ENCODE measurements at regions not wholly inside any gene's neighbourhood (a gene's known extent, or its start where the extent isn't known, plus 50 kb on each side); places are given as distances from the start of the nearest gene placed in this dataset.
A peak's percentile ranks its signal among the peaks of the same experiment; 100 is the strongest.

- no peaks in the 10 kb centered on the region for H3K79me2 ChIP-seq
- H3K9me3 ChIP-seq (ENCODE audit: low read depth): no peaks in the 10 kb centered on the region
- TF ChIP-seq EZH2 (IDR thresholded peaks at IDR 0.05; ENCODE audit: borderline replicate concordance): no peak
- TF ChIP-seq EZH2phosphoT487 (IDR thresholded peaks at IDR 0.05; ENCODE audit: low read depth, severe bottlenecking, unreplicated experiment): no peak
- no peak for TF ChIP-seq CTCF (IDR thresholded peaks at IDR 0.05; ENCODE audit: poor library complexity)
- H4K20me1 ChIP-seq (ENCODE audit: insufficient read depth, poor library complexity, severe bottlenecking): no peaks in the 10 kb centered on the region
- no peaks in the 10 kb centered on the region for H3K9me2 ChIP-seq (replicated peaks; ENCODE audit: insufficient read depth)
- H2AFZ ChIP-seq: no peak overlapping the region
- peaks cover 7% of the 10 kb centered on the region for H3K27me3 ChIP-seq
- peaks cover 5% of the 10 kb centered on the region for H3K4me1 ChIP-seq (ENCODE audit: insufficient read depth)
- DNase-seq (ENCODE audit: low spot score): peak; percentile 23
- 44% methylated on average over 22 of the region's 22 CpGs for WGBS (ENCODE audit: low lambda C conversion rate, missing lambda C conversion rate)
- no peak overlapping the region for H3K4me2 ChIP-seq
- no peak overlapping the region for H3K4me3 ChIP-seq
- no peak overlapping the region for H3K27ac ChIP-seq
- H3K36me3 ChIP-seq (replicated peaks; ENCODE audit: insufficient read depth, low read depth): no peaks in the 10 kb centered on the region
Observed at GRCh38 chr5:176725521-176726280, 78.4 kb downstream of the TSPAN17 start.

DNA sequence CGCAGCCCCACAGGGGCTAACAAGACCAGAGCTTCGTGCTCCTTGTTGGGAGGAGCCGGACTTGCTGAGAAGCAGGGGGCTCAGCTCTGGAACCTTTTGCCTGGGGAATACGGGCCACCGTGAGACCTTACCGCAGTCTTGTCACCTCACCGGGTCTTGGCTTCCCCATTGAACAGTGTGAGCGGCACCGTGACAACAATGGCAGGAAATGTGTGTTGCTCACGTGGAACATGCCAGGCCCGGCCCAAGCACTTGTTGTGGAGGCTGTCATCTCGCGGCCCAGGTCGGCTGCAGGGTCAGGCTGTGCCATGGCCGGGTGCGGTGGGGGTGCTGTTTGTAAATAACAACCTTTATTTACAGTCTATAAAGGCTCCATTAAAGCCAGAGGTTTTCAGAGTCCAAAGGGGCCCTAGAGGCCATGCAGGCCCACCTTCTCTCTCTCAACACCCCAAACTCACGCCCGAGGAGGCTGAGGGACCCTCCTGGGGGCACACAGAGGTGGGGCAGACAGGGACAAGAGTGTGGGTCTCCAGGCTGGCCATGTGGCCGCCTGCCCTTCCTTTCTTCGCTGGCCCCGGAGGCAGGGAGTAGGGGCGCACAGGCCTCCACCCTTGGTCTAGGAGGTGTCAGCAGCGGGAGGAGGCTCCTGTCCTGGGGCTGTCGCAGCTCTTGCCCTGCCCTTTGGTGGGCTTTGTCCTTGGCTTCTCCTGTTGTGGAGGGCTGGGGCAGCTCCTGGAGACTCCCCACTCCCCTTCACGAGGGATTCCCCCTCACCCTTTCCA is 79.7 kb downstream of the TSPAN17 start:
- Histone ChIP-seq H3K27ac (no peak overlapping the region), H3K36me3 (replicated peaks; ENCODE audit: insufficient read depth, low read depth) (no peaks in the 10 kb centered on the region), H3K27me3 (peaks cover 7% of the 10 kb centered on the region), H3K4me3 (no peak overlapping the region), H3K4me2 (no peak overlapping the region), H3K9me2 (replicated peaks; ENCODE audit: insufficient read depth) (no peaks in the 10 kb centered on the region), H3K79me2 (no peaks in the 10 kb centered on the region), H2AFZ (no peak overlapping the region), H3K9me3 (ENCODE audit: low read depth) (no peaks in the 10 kb centered on the region), H4K20me1 (ENCODE audit: insufficient read depth, poor library complexity, severe bottlenecking) (no peaks in the 10 kb centered on the region), H3K4me1 (ENCODE audit: insufficient read depth) (peaks cover 5% of the 10 kb centered on the region)
- DNase-seq (ENCODE audit: low spot score): no peak
- no peak for TF ChIP-seq EZH2 (IDR thresholded peaks at IDR 0.05; ENCODE audit: borderline replicate concordance)
- no peak for TF ChIP-seq EZH2phosphoT487 (IDR thresholded peaks at IDR 0.05; ENCODE audit: low read depth, severe bottlenecking, unreplicated experiment)
- no peak for TF ChIP-seq CTCF (IDR thresholded peaks at IDR 0.05; ENCODE audit: poor library complexity)
- WGBS (ENCODE audit: low lambda C conversion rate, missing lambda C conversion rate): 94% methylated on average over 25 of the region's 25 CpGs

DNA sequence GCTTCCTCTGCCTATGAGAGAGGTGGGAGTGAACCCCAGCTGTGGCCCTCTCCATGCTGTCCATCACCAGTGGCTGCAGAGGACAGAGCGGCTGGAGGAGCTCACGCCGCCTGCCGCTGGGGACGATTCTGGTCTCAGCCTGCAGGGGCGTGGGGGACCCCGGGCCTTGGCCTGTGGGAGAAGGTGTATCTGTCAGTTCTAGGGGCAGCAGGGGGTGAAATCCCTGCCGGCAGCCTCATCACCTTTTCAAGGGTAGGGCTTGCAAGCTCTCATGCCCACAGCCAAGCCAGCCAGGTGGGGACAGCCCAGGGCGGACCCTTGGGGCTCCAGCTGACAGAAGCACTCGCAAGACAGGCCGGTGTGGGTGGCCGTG is 80.2 kb downstream of the TSPAN17 start:
- H3K4me1 ChIP-seq (ENCODE audit: insufficient read depth): peaks cover 5% of the 10 kb centered on the region
- H3K4me3 ChIP-seq: no peak overlapping the region
- H3K36me3 ChIP-seq (replicated peaks; ENCODE audit: insufficient read depth, low read depth): no peaks in the 10 kb centered on the region
- H3K79me2 ChIP-seq: no peaks in the 10 kb centered on the region
- no peaks in the 10 kb centered on the region for H3K9me2 ChIP-seq (replicated peaks; ENCODE audit: insufficient read depth)
- no peaks in the 10 kb centered on the region for H3K9me3 ChIP-seq (ENCODE audit: low read depth)
- H3K27ac ChIP-seq: no peak overlapping the region
- H4K20me1 ChIP-seq (ENCODE audit: insufficient read depth, poor library complexity, severe bottlenecking): no peaks in the 10 kb centered on the region
- no peak overlapping the region for H2AFZ ChIP-seq
- WGBS (ENCODE audit: low lambda C conversion rate, missing lambda C conversion rate): 92% methylated on average over 11 of the region's 12 CpGs
- TF ChIP-seq EZH2 (IDR thresholded peaks at IDR 0.05; ENCODE audit: borderline replicate concordance) (no peak), EZH2phosphoT487 (IDR thresholded peaks at IDR 0.05; ENCODE audit: low read depth, severe bottlenecking, unreplicated experiment) (no peak), CTCF (IDR thresholded peaks at IDR 0.05; ENCODE audit: poor library complexity) (no peak)
- H3K27me3 ChIP-seq: peaks cover 7% of the 10 kb centered on the region
- no peak for DNase-seq (ENCODE audit: low spot score)
- H3K4me2 ChIP-seq: no peak overlapping the region
